HG03565 (cell line): ENCODE measurements at regions not wholly inside any gene's neighbourhood (a gene's known extent, or its start where the extent isn't known, plus 50 kb on each side); places are given as distances from the start of the nearest gene placed in this dataset.
"Not testable (repeated sequence)": the region's sequence is repeated elsewhere in the genome, so short reads cannot be mapped to it uniquely, and the experiment has no call there.

ENCODE experiments used
- ATAC-seq: cut with Tn5 transposase; IDR thresholded peaks from one replicate; pipeline ENCODE4 v1.9.1; 2021; ENCODE audit warnings: mild to moderate bottlenecking, moderate library complexity; ENCODE audit not compliant: unreplicated experiment

DNA sequence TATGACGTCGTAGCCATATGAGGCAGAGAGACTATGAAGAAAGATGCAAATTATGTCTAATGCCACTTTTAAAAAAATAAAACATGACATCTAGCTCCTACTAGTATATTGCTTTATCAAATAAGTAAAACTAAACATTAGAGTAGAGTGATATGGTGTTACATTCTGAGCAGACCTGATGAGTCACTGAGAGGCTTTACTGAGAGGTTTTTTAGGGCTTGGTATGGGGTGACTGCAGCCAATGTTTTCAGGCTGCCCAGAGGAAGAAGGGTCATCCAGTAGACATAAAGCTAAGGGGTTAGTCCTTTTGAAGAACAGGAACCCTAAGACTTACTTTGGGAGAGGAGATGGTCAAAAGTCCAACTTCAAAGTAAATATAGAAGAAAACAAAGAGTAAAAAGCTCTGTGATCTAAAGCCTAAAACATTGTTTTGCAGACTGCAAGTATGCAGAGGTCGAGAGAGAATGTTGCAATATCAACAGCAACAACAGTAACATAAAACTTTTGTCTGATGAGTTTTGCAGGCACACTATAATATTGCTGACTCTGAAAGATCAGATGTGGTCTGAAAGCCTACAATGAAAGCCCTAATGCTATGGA is 774.7 kb downstream of the TMTC2 start:
- no peak for ATAC-seq

DNA sequence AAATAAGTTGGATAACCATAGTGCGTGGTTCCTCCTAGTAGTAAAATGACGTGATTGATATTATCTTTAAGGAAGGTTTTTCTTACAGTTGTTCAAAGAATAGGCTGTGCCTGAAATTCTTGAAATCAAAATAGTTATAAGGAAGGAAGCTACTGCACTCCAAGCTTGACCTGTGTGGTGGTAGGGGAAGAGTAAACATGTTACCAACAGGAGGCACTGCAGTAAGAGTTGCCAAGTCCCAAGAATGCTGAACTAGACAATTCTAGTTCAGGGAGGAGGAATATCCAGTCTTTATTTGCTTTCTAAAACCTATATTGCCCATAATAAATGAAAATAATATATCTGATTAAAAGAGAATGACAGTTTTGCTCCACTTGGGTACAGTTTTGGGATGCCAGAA is 764.5 kb downstream of the TMTC2 start:
- no peak for ATAC-seq

DNA sequence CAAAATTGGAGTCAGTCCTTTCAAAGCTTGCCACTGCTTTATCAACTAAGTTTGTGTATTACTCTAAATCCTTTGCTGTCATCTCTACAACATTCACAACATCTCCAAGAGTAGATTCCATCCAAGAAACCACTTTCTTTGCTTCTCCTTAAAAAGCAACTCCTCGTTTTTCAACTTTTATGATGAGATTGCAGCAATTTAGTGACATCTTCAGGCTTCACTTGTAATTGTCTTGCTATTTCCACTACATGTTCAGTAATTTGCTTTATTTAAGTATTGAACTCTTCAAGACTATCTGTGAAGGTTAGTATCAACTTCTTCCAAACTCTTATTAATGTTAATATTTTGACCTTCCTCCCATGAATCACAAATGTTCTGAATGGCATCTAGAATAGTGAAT is 747.9 kb downstream of the TMTC2 start:
- ATAC-seq: no peak

DNA sequence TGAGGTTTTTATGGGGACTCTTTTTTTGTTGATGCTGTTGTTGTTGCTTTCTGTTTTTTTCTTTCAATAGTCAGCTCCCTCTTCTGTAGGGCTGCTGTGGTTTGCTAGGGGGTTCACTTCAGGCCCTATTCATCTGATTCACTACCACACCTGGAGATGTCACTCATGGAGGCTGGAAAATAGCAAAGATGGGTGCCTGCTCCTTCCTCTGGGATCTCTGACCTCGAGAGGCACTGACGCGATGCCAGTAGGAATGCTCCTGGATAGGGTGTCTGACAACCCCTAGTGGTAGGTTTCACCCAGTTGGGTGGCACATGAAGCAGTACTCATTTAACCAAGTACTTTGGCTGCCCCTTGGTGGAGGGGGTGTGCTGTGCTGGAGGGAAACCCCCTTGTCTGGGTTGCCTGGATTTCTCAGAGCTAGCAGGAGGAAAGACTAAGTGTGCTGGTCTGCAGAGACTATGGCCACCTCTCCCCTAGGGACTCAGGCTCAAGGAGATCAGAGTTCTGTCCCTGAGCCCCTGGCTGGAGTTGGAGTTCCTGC is 745.5 kb downstream of the TMTC2 start:
- ATAC-seq: no peak

DNA sequence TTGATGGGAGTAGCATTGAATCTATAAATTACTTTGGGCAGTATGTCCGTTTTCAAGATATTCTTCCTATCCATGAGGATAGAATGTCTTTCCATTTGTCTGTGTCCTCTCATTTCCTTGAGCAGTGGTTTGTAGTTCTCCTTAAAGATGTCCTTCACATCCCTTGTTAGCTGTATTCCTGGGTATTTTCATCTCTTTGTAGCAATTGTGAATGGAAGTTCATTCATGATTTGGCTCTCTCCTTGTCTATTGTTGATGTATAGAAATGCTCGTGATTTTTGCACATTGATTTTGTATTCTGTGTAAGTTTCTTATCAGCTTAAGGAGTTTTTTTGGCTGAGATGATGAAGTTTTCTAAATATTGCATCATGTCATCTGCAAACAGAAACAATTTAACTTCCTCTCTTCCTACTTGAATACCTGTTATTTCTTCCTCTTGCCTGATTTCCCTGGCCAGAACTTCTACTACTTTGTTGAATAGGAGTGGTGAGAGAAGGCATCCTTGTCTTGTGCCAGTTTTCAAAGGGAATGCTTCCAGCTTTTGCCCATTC is 741.0 kb downstream of the TMTC2 start:
- not testable (repeated sequence) for ATAC-seq

DNA sequence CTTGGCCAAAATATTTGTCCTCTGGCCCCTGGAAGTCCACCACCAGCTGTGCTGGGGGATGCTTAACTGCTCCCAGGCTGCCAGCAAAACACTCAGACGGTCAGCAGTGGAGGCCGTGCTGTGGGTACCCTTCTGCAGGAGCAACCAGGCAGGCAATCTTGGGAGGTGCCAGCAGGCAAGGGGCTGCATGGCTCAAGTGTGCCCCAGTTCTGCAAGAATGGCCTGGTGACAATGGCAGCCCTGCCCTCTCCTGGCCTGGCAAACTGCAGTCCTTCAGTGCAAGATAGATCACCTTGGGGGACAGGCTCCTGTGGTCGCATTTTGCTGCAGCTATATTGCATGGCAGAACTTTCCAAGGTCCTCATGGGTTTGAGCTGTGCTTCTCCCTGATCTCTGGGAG is 728.3 kb downstream of the TMTC2 start:
- no peak for ATAC-seq

DNA sequence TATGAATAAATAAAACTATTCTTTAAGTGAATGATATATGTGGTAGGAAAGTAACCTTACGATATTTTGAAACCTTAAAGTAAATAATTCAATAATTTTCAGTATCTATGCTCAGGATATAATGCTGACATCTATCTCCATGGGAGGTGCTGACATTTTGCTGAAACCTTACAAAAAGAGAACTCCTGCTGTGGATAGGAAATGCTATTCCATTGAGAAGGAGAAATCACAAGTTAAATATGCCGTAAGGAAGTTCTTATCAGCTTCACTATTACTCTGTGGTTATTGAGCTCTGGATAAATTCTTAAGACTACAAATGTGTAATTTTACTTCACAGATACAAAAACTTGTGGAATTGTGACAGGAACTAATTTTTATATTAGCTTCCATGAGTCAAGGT is 722.1 kb downstream of the TMTC2 start:
- ATAC-seq: no peak

DNA sequence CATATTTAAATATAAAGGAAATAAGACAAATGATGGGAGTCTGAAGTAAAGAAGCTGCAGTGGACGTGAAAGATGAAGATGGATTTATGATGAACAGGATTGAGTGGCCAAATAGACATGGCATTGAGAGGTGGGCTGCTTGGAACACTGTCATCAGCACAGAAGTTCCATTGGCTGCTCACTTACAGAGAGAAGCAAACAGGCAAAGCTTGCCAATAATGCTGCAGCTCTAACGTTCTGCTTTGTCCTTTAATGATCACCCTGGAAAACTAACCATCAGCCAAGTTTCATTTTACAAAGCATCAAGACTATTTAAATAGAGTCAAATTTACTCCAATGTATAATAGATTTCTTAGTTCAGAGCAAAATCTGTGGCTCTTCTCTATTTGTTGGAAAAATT is 721.4 kb downstream of the TMTC2 start:
- ATAC-seq: no peak

DNA sequence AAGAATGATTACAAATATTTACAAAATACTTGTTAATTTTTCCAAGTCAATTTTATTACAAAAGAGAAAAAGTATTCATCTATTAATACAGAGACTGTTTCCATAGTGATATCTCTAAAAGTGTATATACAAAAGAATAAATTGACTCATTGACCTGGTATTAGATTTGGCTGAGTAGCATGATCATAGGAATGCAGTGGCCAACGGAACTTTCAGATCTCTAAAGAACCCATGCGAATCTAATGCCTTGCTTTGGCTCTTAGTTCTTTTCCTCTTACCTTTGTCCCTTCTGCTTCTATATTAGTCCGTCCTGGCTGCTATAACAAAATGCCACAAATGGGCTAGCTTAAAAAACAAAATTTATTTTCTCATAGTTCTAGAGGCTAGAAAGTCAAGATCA is 717.8 kb downstream of the TMTC2 start:
- ATAC-seq: no peak

DNA sequence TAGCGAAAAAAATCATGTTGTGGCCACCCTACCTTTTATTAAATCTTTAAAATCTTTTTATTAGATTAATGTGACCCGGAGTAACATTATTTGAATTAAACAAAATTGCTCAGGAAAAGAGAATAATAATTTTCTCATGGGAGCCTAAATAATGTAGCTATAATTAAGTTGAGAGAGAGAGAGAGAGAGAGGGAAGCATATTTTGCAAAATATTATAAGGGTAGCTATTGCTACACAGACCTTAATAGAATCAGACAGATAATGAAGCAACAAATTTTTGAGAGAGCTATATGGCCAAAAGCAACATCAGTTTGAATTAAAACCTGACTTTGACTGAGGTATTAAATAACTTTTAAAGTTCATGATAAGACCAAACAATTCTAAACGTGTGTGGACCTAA is 703.5 kb downstream of the TMTC2 start:
- ATAC-seq: no peak

DNA sequence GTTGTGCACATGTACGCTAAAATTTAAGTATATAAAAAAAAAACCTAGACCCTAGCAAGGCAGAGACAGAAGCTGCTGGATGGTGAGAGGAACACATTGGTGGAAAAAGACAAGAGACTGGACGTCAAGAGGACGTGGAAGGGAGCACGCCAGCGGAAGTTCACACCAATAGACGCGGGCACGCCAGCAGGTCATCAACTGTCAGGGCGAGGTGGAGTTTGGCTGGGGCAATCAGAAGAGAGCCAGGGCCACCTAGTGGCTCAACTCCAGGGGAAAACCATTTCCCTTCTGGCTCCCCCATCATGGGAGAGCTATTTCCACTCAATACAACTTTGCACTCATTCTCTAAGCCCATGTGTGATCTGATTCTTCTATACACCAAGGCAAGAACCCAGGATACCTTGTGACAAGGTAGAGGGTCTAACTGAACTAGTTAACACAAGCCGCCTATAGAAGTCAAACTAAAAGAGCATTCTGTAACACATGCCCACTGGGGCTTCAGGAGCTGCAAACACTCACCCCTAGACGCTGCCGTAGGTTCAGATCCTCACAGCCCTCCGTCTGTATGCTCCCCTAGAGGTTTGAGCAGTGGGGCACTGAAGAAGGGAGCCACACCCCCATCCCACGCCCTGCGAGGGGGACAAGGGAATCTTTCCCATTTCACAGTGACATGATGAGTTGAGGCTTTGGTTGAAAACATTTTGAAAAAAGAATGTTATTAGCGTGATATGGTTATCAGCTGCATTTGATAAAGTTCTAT is 702.7 kb downstream of the TMTC2 start:
- no peak for ATAC-seq

DNA sequence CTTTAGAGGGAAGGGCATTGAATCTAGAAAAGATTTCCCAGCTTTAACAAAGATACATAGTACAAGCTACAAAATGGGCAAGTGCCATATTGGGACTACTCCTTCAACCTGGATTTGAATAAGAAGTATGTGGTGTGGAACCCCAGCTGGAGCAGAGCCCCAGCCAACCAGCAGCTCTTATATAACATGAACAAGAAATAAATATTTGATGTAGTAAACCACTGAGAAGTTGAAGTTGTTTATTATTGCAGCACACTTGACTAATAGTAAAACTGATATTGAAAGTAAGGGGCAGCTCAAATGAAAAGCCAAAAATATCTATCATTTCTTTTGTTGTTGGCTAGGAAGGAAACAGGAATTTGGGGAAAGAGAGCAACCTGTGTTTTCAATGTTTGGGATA is 701.8 kb downstream of the TMTC2 start:
- no peak for ATAC-seq

DNA sequence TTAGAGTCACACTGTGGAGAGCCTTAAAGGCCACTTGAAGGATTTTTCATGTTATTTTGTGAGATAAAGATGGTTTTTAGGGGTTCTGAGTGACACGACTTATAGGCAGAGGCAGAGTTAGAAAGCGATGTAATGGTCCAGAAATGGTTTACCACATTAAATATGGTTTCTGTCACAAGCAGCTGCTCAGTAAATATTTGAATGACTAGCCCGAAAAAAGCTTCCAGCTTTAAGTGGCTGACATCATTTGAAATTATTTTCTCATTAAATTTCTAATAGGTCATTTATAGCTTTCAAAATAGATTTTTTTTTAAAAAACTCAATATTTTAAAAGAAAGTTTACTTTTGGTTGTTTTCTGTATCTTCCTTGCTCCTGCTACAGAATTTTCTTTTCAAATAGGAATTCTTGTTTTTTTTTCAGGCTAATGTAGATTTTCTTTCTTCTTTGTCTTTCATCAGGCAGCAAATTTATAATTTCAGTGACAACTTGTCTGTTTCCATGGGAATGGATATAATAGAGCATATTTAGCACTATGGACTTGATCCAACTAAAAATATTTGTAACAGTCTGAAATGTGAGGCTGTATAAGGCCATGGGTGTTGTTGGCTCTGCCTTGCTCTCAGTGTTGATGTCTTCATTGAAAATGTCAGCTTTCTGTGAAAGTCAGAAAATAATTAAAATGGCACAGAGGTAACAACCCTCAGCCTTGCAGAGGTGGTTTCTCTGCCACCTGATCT is 700.0 kb downstream of the TMTC2 start:
- ATAC-seq: no peak

DNA sequence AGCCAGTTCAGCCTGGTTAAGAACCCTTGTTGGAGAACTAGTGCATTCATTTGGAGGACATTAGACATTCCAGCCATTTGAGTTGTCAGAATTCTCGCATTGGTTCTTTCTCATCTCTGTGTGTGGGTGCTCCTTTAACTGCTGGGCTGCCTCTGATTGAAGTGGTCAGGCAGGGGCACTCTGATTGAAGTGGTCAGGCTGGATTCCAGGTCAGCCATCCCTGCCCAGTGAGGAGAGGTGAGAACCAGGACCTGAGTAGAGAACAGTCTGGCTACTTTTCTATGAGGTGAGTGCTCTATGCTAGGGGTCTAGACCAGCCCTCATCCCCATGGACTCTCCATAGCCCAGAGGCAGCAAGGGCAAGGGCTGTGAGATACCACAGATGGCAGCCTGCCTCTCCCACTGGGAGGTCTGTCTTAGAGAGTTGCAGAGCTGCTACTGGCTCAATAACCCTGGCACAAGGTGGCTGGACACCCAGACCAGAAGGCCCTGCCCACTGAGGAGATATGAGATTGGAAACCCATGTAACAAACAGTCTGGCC is 691.6 kb downstream of the TMTC2 start:
- no peak for ATAC-seq

DNA sequence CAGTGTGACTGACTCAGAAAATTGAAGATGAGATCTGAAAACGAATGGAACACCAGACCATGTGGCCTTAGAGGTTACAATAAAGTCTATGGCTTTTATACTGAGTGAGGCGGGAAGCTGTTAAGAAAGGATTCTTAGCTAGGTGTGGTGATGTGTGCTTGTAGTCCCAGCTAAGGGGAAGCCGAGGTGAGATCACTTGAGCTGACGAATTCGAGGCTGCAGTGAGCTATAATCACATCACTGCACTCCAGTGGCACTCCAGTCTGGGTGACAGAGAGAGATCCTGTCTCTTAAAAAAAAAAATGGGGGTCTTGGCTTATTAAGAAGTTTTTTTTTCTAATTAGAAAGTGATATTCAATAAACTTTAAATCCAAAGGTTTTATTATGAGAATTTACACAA is 678.6 kb downstream of the TMTC2 start:
- ATAC-seq: no peak

DNA sequence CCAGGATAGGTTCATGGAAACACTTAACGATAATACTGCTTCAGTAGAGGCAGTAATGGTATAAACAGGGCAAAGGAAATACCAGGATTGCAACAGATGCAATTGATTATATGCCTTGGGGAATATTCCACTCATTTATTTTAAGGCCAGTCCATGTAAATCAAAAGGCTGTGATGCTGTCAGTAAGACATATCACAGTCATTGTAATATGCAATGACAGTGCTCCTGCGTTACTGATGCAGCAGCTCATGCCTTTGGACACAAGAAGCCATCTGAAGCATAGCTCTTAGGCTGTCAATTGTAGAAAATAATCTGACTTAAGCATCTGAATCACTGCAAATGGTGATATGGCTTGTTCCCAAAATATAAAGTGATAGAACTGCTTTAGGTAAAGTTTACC is 674.8 kb downstream of the TMTC2 start:
- no peak for ATAC-seq

DNA sequence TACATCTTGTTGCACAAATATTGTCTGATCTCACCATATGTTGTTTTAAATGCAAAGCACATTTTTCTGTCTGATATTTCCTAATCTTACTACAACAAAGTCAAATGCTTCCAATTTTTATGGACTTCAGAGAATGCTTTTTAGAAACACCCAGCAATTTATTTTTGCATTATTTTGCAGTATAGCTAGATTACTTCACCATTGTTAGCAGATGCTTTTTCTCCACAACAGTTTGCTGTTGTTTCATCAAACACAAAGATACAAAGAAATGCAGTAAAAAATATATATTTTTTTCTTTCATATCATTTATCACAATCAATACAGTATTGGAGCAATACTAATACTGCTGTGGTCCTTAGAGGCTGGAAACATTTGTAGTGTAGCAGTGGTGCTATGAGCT is 674.4 kb downstream of the TMTC2 start:
- ATAC-seq: no peak

DNA sequence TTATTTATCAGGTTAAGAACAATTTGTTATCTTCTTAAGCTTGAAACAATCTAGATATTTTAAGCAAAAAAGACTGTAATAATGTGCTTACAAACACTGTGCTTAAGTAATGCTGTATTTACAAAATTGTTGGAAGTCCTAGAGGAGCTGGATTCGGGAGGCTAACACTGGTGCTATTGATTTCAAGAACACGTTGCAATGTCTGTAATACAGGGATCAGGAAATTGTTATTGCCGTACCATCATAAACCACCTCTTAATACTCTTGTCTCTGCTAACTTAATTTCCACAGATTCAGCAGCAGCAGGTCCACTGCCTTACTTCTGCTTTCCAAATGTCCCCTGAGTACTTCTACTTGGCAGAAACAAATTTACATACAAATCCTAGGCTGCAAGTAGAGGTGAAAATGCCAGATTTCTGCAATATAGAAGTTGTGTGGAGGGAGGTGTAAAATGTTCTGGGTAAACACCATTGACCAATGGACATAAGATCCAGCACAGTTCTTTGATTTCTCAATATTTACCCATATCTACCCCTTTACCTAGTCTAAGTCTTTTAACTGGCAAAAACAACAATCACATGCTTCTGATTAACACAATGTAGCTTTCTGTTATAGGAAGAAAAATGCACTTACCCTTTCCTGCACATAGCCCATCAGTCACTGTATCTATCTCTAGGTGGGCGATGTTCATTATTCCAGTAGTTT is 663.4 kb downstream of the TMTC2 start:
- no peak for ATAC-seq

DNA sequence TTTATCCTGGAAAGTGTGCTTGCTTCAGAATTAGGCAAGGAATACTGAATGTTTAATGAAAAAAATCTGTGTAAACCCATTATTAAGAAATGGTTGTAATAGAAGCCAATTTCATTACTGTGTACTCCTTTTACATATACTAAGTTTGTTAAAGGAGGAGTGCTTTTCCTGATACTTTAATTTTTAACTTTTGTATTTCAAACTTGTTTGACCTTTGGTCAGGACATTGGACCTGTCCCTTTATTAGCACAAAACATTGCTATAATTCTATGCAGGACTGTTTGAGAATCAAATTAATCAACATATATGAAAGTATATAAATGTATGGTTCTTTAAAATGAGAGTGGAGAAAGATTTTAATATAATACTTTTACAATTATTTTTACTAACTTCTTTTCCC is 659.6 kb downstream of the TMTC2 start:
- ATAC-seq: no peak

DNA sequence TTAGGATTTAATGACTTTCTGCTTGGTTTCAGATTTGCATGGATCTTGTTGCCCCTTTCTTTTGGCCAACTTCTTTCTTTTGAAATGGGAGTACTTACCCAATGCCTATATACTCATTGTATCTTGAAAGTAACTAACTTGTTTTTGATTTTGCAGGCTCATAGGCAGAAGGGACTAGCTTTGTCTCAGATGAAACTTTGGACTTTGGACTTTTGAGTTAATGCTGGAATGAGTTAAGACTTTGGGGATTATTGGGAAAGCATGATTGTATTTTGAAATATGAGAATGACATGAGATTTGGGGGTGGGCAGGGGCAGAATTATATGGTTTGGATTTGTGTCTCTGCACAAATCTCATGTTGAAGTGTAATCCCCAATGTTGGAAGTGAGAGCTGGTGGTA is 657.1 kb downstream of the TMTC2 start:
- ATAC-seq: no peak

DNA sequence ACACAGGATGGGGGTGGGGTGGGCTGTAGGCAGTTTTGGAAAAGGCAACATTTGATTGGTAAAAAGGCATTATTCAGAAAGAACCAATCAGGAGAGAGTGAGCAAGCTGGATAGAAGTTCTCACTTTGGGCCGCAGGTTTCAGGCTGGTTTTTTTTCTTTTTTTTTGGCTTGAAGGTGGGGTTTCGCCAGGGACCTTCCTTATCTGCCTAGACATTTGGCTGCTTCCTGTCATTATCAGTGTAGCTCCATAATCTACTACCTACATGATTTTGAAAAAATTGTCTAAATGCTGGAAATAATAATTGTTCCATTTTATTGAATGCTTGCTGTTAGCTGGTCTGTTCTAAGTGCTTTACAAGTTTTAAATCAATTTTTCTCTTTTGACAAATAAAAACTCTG is 649.0 kb downstream of the TMTC2 start:
- no peak for ATAC-seq
